Aorta (tissue), 5 donors: ENCODE measurements at regions not wholly inside any gene's neighbourhood (a gene's known extent, or its start where the extent isn't known, plus 50 kb on each side); places are given as distances from the start of the nearest gene placed in this dataset.

Experiments
- ATAC-seq: fragments of 200-7000 bp; cut with Tn5 transposase; one replicate; pipeline ENCODE4 v1.9.1; 2022; ENCODE audit warnings: moderate library complexity; ENCODE audit not compliant: low FRiP score
- DNase-seq, 2 donors: peaks; one replicate each; pipeline ENCODE4 v3.0.0-alpha.2; 2020
- H3K27ac ChIP-seq, 2 donors: one replicate each; pipeline ENCODE4 v1.5.1; 2013; ENCODE audit warnings: low read length in 2 of 2, mild to moderate bottlenecking in 2 of 2, moderate library complexity in 2 of 2, control low read depth in 1 of 2, inconsistent platforms in 1 of 2, low read depth in 1 of 2
- H3K27me3 ChIP-seq, 2 donors: one replicate each; pipeline ENCODE4 v1.6.1; 2013; ENCODE audit warnings: control low read depth in 1 of 2, low read length in 1 of 2, mild to moderate bottlenecking in 1 of 2, moderate library complexity in 1 of 2; ENCODE audit not compliant: insufficient read depth in 2 of 2, control insufficient read depth in 1 of 2
- H3K36me3 ChIP-seq, 2 donors: one replicate each; pipeline ENCODE4 v1.6.1; 2013; ENCODE audit warnings: control low read depth in 1 of 2, low read length in 1 of 2, mild to moderate bottlenecking in 1 of 2; ENCODE audit not compliant: insufficient read depth in 2 of 2, control insufficient read depth in 1 of 2
- H3K4me1 ChIP-seq, 2 donors: one replicate each; pipeline ENCODE4 v1.6.1; 2013; ENCODE audit warnings: low read length in 2 of 2, control low read depth in 1 of 2, mild to moderate bottlenecking in 1 of 2, moderate library complexity in 1 of 2; ENCODE audit not compliant: insufficient read depth in 2 of 2, control insufficient read depth in 1 of 2
- H3K4me3 ChIP-seq, 2 donors: one replicate each; pipeline ENCODE4 v1.5.1; 2013; ENCODE audit warnings: low read length in 2 of 2, control low read depth in 1 of 2, mild to moderate bottlenecking in 1 of 2
- H3K9me3 ChIP-seq: one replicate; pipeline ENCODE4 v1.6.1; 2013; ENCODE audit warnings: mild to moderate bottlenecking, low read length; ENCODE audit not compliant: control insufficient read depth
- WGBS, 2 donors: extraction: QIAGEN DNeasy Blood & Tissue Kit; methylation state at CpG; one replicate each; pipeline ENCODE4 v1.1.7; 2013; 5-methylcytosine and 5-hydroxymethylcytosine counted together
- intact Hi-C, 2 donors: fragments of 100-400 bp; cut with DNase I; formaldehyde crosslinking; loops; one replicate each; pipeline versions ENCODE4 v1.14.2 to v1.15.0; 2022
- donor health status: healthy with polysubstance abuse.
- donor health status: Bipolar disorder and iron deficiency.
- donor health status: DM: no; HTN: no; CAD: no.
- donor health status: DM: no; HTN: no; CAD: no.
- donor health status: DM: yes; HTN: yes; CAD: no.

GRCh38 chr5:113792806-113793205, 279.3 kb downstream of the YTHDC2 start:
- Histone ChIP-seq H3K27ac (no peak overlapping the region), H3K4me1 (no peaks in the 10 kb centered on the region), H3K36me3 (no peaks in the 10 kb centered on the region), H3K9me3 (no peaks in the 10 kb centered on the region), H3K27me3 (no peaks in the 10 kb centered on the region), H3K4me3 (no peak overlapping the region)
- DNase-seq (no peak), ATAC-seq (no peak)
- intact Hi-C loops = no loop called here
- WGBS, 2 donors = 79 to 86% methylated on average over 4 of the region's 4 CpGs

- Histone ChIP-seq H3K36me3 (no peaks in the 10 kb centered on the region), H3K27ac (no peak overlapping the region), H3K9me3 (no peaks in the 10 kb centered on the region), H3K27me3 (peaks cover 0 to 3% of the 10 kb centered on the region in 2 donors), H3K4me1 (no peaks in the 10 kb centered on the region), H3K4me3 (no peak overlapping the region)
- ATAC-seq (no peak), DNase-seq (no peak)
- WGBS, 2 donors = 77 to 88% methylated on average over 1 of the region's 1 CpG
- intact Hi-C loops = no loop called here
These were observed 281.5 kb downstream of the YTHDC2 start for GRCh38 chr5:113794981-113795380.

DNA sequence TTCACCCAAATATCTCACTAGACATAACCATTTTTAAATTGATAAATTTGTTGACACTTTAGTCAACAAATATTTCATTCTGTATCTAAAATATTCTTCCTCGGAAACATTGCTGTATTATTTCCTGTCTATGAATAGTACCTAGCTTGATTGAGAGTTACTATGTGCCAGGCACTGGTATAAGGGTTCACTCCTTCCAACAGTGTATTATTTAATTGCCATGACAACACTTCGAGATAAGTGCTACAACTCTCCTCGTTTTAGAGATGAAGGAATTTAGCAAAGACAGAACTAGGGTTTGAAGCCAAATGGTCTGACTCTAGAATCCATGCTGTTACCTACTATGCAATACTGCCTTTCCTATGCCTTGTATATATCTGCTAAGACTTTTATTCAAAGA, 287.2 kb downstream of the YTHDC2 start:
- Histone ChIP-seq H3K4me3 (no peak overlapping the region), H3K27me3 (peaks cover 0 to 3% of the 10 kb centered on the region in 2 donors), H3K4me1 (no peaks in the 10 kb centered on the region), H3K27ac (no peak overlapping the region), H3K9me3 (no peaks in the 10 kb centered on the region), H3K36me3 (no peaks in the 10 kb centered on the region)
- intact Hi-C loops = no loop called here
- DNase-seq = no peak
- WGBS, 2 donors = 9 to 10% methylated on average over 3 of the region's 3 CpGs
- no peak for ATAC-seq

DNA sequence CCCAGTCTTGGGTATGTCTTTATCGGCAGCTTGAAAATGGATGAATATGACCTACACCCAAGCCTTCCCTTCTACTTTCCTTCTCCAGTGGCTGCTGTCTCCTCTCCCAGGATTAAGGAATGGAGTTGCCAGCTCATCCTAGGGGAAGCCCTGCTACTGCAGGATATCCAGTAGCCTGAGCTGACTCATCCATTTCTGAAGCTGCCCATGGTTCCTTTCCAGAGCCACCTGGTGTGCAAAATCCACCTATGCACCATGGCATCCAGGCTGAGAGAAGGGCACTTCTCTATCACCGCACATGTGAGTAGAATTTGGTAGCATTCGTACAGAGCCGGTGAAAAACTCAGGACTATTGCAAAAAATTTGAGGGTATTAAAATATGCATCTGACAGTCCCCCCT, 290.8 kb downstream of the YTHDC2 start:
- intact Hi-C loops = no loop called here

GRCh38 chr5:113804943-113805342, 291.4 kb downstream of the YTHDC2 start:
- H3K4me1 ChIP-seq = peaks cover 2 to 7% of the 10 kb centered on the region in 2 donors
- DNase-seq (no peak), ATAC-seq (no peak)
- H3K4me3 ChIP-seq = no peak overlapping the region
- H3K9me3 ChIP-seq = no peaks in the 10 kb centered on the region
- H3K36me3 ChIP-seq = no peaks in the 10 kb centered on the region
- H3K27ac ChIP-seq = no peak overlapping the region
- peaks cover 0 to under 1% of the 10 kb centered on the region in 2 donors for H3K27me3 ChIP-seq
- intact Hi-C loops = no loop called here
- 92 to 96% methylated on average over 6 of the region's 6 CpGs for WGBS, 2 donors

More for the DNA sequence above, 290.8 kb downstream of the YTHDC2 start:
- Histone ChIP-seq H3K36me3 (no peaks in the 10 kb centered on the region), H3K4me1 (peaks cover 2 to 4% of the 10 kb centered on the region in 2 donors), H3K4me3 (no peak overlapping the region), H3K27ac (no peak overlapping the region), H3K27me3 (no peaks in the 10 kb centered on the region), H3K9me3 (no peaks in the 10 kb centered on the region)
- ATAC-seq = no peak
- no peak for DNase-seq
- WGBS, 2 donors = 73 to 74% methylated on average over 4 of the region's 4 CpGs

DNA sequence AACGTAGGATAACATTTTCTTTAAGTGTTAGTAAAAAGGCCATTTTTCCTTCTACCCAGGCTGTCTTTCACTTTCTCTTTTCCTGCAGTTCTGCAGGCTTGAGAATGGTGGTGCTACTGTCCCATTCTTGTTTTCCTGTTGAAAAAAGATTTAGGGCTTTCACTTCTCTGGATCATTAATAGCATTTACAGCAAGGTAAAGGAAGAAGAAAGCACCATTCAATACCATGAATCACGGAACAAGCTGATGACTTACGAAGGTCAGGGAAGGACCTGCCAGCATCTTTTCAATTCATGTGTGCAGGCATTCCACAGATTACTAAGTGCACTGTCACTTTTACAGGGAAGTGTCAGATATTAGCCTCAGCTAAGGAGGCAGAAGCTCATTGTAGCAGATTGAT, 292.8 kb downstream of the YTHDC2 start:
- Histone ChIP-seq H3K27ac (no peak overlapping the region), H3K4me1 (peaks cover 2 to 7% of the 10 kb centered on the region in 2 donors), H3K9me3 (no peaks in the 10 kb centered on the region), H3K27me3 (peaks cover 0 to 1% of the 10 kb centered on the region in 2 donors), H3K36me3 (no peaks in the 10 kb centered on the region), H3K4me3 (peak overlapping the region in 1 of 2 donors; percentile 48)
- intact Hi-C loops = no loop called here
- DNase-seq = no peak
- ATAC-seq = peak; percentile 47
- 26 to 33% methylated on average over 3 of the region's 3 CpGs for WGBS, 2 donors

- Histone ChIP-seq H3K4me1 (peaks cover 2 to 7% of the 10 kb centered on the region in 2 donors), H3K4me3 (no peak overlapping the region), H3K36me3 (no peaks in the 10 kb centered on the region), H3K27ac (peak overlapping the region in 1 of 2 donors; percentile 54), H3K9me3 (no peaks in the 10 kb centered on the region), H3K27me3 (peaks cover 0 to 1% of the 10 kb centered on the region in 2 donors)
- ATAC-seq = peak; percentile 69
- DNase-seq = peak in 1 of 2 donors; percentile 49
- intact Hi-C loops = no loop called here
- 29 to 33% methylated on average over 3 of the region's 3 CpGs for WGBS, 2 donors
These were observed 293.4 kb downstream of the YTHDC2 start for GRCh38 chr5:113806904-113807303.

DNA sequence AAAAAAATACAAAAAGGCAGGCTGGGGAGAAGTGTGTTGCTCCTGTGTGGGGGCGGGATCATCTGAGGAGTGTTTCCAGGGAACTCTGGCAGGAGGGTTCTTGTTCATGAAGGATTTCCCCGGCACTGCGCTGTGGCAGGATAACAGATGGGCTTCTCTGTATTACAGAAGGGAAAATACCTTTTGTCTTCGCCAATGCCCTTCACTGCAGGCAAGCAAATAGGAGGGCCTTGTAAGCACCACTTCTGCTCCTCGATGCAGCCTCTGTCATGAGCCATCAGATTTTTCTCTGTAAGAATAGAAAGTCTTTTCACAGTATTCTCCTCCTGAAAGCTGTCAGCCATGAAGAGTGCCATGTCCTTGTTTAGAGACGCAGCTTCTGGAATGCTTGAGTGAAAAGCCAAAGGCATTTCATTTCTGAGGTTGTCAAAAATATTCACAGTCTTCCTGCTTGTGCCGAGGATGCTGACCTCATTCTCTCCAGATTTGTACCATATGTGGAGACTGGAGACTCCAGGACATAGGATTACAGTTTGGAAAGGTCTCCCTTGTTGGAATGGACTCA, 294.0 kb downstream of the YTHDC2 start:
- WGBS, 2 donors = 7 to 10% methylated on average over 7 of the region's 7 CpGs

DNA sequence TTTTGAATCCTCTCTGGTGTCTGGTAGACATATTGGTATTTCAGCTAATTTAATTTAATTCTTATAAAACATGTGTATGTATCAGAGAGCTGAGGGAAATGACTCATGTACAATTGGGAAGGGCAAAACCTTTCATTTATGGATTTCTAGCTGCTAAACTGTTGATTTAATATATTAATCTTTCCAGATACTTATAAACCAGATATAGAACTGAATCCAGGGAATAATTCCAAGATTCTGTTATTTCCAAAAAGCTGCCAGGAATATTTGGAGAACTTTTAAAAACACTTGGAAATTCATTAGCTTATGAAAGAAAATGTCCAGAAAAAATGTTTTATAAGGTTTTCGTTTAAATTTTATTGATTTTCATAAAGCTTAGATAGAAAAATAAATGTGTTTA, 295.5 kb downstream of the YTHDC2 start:
- Histone ChIP-seq H3K4me1 (peaks cover 2 to 7% of the 10 kb centered on the region in 2 donors), H3K27ac (no peak overlapping the region), H3K9me3 (no peaks in the 10 kb centered on the region), H3K27me3 (peaks cover 0 to 1% of the 10 kb centered on the region in 2 donors), H3K4me3 (no peak overlapping the region), H3K36me3 (no peaks in the 10 kb centered on the region)
- ATAC-seq = no peak
- intact Hi-C loops = no loop called here
- 24 to 49% methylated on average over 1 of the region's 1 CpG for WGBS, 2 donors
- no peak for DNase-seq

More for the DNA sequence above, 294.0 kb downstream of the YTHDC2 start:
- Histone ChIP-seq H3K4me1 (peaks cover 2 to 7% of the 10 kb centered on the region in 2 donors), H3K4me3 (no peak overlapping the region), H3K36me3 (no peaks in the 10 kb centered on the region), H3K27ac (peak overlapping the region in 1 of 2 donors; percentile 2), H3K27me3 (peaks cover 0 to 1% of the 10 kb centered on the region in 2 donors), H3K9me3 (no peaks in the 10 kb centered on the region)
- peak; percentile 34 for ATAC-seq
- DNase-seq = peak in 1 of 2 donors; percentile 51
- intact Hi-C loops = no loop called here
